ENCODE measurements at regions not wholly inside any gene's neighbourhood (a gene's known extent, or its start where the extent isn't known, plus 50 kb on each side); places are given as distances from the start of the nearest gene placed in this dataset.

DNA sequence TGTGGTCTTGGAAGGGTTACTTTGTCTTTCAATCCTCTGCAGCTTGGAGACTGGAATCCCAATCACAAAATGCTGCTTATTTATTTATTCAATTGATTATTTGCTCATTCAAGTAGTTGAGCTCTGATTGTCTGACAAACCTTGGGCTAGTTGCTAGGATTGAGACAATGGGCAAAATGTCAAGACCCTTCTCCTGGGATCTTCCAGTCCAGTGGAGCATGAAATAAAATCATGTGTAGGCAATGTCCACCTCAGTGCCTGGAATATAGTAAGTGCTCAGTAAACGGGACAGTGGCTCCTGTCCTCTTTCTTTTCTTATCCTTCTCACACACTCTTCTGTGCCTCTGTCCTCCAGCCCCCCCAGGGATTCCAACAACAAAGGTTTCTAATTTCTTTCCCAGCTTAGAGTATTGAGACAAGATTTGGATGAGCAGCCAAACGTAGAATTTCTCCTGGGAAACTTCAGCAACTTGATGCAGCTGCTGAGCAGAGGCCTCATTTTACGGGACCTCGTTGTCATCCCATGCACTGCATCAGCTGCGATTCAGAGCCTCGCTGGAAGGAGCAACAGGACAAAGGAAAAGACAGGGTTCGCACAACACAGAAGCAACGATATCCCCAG lies 545.0 kb downstream of the SOX11 start:
- TF ChIP-seq CTCF (conservative IDR thresholded peaks at IDR 0.05; ENCODE audit: low read depth, low read length), result no peak
- no peak for DNase-seq (ENCODE audit: low read depth)
- no peak overlapping the region for H3K4me3 ChIP-seq (ENCODE audit: low read depth, low read length)

DNA sequence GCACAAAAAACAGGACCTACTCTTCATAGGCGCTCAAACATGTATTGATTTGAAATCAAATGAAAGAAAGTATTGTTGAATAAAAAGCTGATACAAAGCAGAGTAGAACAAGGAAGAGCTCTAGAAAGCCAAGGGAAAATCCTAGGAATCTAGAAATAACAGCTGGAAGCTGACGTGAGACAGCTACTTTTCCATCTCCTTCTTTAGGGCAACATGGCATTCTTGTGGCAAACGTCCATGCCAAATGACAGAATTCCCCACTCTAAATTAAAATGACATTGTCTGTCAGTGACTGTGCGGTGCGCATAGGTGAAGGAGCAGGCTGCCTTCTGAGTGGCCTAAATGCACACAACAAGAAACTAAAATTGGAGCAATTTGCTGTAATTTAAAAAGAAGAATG lies 557.4 kb downstream of the SOX11 start:
- no peak for DNase-seq (ENCODE audit: low read depth)
- no peak overlapping the region for H3K4me3 ChIP-seq (ENCODE audit: low read depth, low read length)
- no peak for TF ChIP-seq CTCF (conservative IDR thresholded peaks at IDR 0.05; ENCODE audit: low read depth, low read length)

DNA sequence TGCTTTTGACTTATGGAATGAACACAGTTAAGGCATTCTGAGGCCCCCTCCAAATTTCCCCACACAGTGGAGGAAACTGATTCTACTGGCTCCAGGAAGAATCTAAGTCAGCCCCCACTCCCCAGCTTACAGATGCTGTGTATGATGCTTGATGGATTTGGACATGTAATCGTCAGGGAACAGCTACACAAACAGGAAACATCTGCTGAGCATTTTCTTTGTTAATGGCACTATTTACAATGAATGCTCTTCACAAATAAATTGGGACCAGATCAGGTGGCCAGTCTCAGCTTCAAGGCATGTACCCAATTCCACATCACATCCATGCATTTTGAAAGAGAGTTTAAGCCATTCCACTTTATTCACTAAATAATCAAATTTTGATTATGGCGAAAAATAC lies 562.3 kb downstream of the SOX11 start:
- DNase-seq (ENCODE audit: low read depth), result no peak
- no peak for TF ChIP-seq CTCF (conservative IDR thresholded peaks at IDR 0.05; ENCODE audit: low read depth, low read length)
- H3K4me3 ChIP-seq (ENCODE audit: low read depth, low read length), result no peak overlapping the region

DNA sequence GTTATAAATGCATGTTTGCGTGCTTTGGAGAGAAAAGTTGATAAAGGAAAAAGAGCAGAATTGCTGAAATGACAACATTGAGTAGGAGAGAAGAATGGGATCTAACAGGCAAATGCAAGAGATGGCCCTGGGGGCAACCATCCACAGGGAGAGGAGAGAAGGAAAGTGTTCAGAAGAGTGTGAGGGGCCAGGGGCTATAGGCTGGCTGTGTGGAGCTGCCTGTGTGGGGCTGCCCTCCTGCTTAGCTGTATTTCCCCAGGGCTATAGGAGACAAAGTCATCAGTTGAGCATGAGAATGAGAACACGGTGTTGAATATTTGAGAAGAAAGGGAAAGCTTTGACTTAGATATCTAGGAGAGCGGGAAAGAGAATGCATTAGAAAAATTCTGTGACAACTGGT lies 572.0 kb downstream of the SOX11 start:
- no peak overlapping the region for H3K4me3 ChIP-seq (ENCODE audit: low read depth, low read length)
- no peak for TF ChIP-seq CTCF (conservative IDR thresholded peaks at IDR 0.05; ENCODE audit: low read depth, low read length)
- no peak for DNase-seq (ENCODE audit: low read depth)

- no peak for DNase-seq (ENCODE audit: low read depth)
- no peak for TF ChIP-seq CTCF (conservative IDR thresholded peaks at IDR 0.05; ENCODE audit: low read depth, low read length)
- no peak overlapping the region for H3K4me3 ChIP-seq (ENCODE audit: low read depth, low read length)
Observed at GRCh38 chr2:6281524-6281923, 584.2 kb downstream of the CMPK2 start.

DNA sequence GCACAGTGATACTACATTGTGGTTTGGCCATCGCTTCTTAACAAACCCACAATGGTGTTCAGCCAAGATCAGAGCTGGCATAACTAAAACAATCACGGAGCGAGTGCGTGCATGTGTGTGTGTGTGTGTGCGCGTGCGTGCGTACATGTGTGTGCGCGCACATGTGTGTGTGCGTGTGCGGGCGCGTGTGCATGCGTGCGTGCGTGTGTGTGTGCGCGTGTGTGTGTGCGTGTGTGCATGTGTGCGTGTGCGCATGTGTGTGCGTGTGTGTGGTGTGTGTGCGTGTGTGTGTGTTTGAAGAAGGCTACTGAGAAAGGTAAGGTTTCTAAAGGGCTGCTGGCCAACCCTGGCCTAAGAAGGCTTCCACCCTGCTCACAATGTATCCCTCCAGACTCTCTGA lies 582.4 kb downstream of the CMPK2 start:
- DNase-seq (ENCODE audit: low read depth), result no peak
- H3K4me3 ChIP-seq (ENCODE audit: low read depth, low read length), result no peak overlapping the region
- TF ChIP-seq CTCF (conservative IDR thresholded peaks at IDR 0.05; ENCODE audit: low read depth, low read length), result no peak

DNA sequence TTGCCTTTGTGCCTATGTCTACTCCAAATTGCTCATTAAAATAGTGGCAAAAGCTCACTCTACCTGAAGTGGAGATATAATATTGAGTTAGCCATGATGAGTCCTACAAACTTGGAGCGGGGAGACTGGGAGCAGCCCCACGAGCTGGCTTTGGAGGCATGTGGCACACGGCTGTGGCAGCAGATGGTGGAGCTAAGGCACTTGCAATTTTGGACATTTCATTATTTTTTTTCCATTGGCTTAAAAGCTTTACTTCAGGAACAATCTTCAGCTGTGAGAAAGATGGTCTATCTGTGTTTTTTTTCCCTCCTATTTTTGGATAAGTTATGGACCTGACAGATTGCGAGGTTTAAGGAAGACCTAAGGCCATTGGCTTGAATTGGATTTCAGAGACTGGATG lies 578.3 kb downstream of the CMPK2 start:
- no peak for TF ChIP-seq CTCF (conservative IDR thresholded peaks at IDR 0.05; ENCODE audit: low read depth, low read length)
- DNase-seq (ENCODE audit: low read depth), result no peak
- H3K4me3 ChIP-seq (ENCODE audit: low read depth, low read length), result no peak overlapping the region

All from choroid plexus epithelial cell (primary cell).